HepG2 (cell line): ENCODE measurements at regions not wholly inside any gene's neighbourhood (a gene's known extent, or its start where the extent isn't known, plus 50 kb on each side); places are given as distances from the start of the nearest gene placed in this dataset.

Experiments used
- ATAC-seq: fragments of 200-7000 bp; cut with Tn5 transposase; 3 replicates; pipeline ENCODE4 v1.9.1; 2020; ENCODE audit warnings: mild to moderate bottlenecking, moderate library complexity
- BruUV-seq: library from RNA; stranded (reverse); fragments of 400-500 nt; replicated peaks from 2 replicates; lab custom pipeline; 2021; lab: Mats Ljungman, UMichigan
- CTCF ChIA-PET: fragments of 300-600 bp; formaldehyde crosslinking; extraction: SDS; loops from one replicate; lab custom pipeline; 2021; ENCODE audit warnings: low total read pairs, inconsistent platforms, low intra/inter-chr PET ratio; lab: Yijun Ruan, JAX
- POLR2A ChIA-PET: fragments of 350-600 bp; sonication (Branson Sonifier 250); formaldehyde crosslinking; loops from one replicate; lab custom pipeline; 2020; ENCODE audit warnings: antibody characterized with exemption, inconsistent platforms; lab: Yijun Ruan, JAX
- DNase-seq: peaks from one replicate; pipeline ENCODE4 v3.0.0-alpha.2; 2015; ENCODE audit warnings: low spot score
- FAIRE-seq: peaks from 3 replicates; lab custom pipeline; 2011; peaks lifted over from hg19 to GRCh38; lab: Jason Lieb, UNC
- H2AFZ ChIP-seq: one replicate; pipeline ENCODE4 v1.6.1; 2011; ENCODE audit warnings: low read length, inconsistent platforms
- H3K27ac ChIP-seq: fragments of 300-600 bp; 3 replicates; pipeline ENCODE4 v1.8.0; 2011; ENCODE audit warnings: mixed run types, mild to moderate bottlenecking, mixed read lengths, low read length, inconsistent platforms; ENCODE audit not compliant: insufficient read depth; ENCODE audit errors: extremely low read length
- H3K27me3 ChIP-seq, 2 experiments: fragments of 200-600 bp in 1 of 2; 2 replicates in 1 of 2; 3 replicates in 1 of 2; pipeline versions ENCODE4 v1.6.0 to v1.8.0; 2011; ENCODE audit warnings: low read length in 2 of 2, mild to moderate bottlenecking in 2 of 2, moderate library complexity in 2 of 2, inconsistent platforms in 1 of 2; ENCODE audit not compliant: insufficient read depth in 2 of 2, control insufficient read depth in 1 of 2
- H3K36me3 ChIP-seq, 2 experiments: fragments of 200-600 bp in 1 of 2; replicated peaks in 1 of 2; 2 replicates in 1 of 2; 3 replicates in 1 of 2; pipeline versions ENCODE4 v1.5.1 to v1.8.0; 2011; ENCODE audit warnings: low read length in 2 of 2, inconsistent platforms in 1 of 2; ENCODE audit not compliant: insufficient read depth in 2 of 2, control insufficient read depth in 1 of 2
- H3K4me1 ChIP-seq: 2 replicates; pipeline ENCODE4 v1.5.1; 2012; ENCODE audit warnings: low read length, inconsistent platforms; ENCODE audit not compliant: insufficient read depth
- H3K4me2 ChIP-seq: 2 replicates; pipeline ENCODE4 v1.6.0; 2011; ENCODE audit warnings: low read depth, low read length, inconsistent platforms
- H3K4me3 ChIP-seq, 3 experiments: fragments of 200-600 bp in 1 of 3; sonication (generic), shearing (Covaris generic) in 1 of 3; replicated peaks in 1 of 3; 2 replicates each; pipeline ENCODE4 v1.5.1; 2011 to 2016; ENCODE audit warnings: low read length in 3 of 3, inconsistent platforms in 2 of 3, low read depth in 2 of 3, mild to moderate bottlenecking in 2 of 3, control low read depth in 1 of 3, mixed read lengths in 1 of 3; ENCODE audit not compliant: insufficient read depth in 1 of 3
- H3K79me2 ChIP-seq: one replicate; pipeline ENCODE4 v1.6.1; 2011; ENCODE audit warnings: low read length, inconsistent platforms; ENCODE audit not compliant: insufficient read depth
- H3K9ac ChIP-seq: 2 replicates; pipeline ENCODE4 v1.6.0; 2011; ENCODE audit warnings: mild to moderate bottlenecking, low read depth, low read length, inconsistent platforms; ENCODE audit not compliant: insufficient read depth
- H3K9me3 ChIP-seq: 2 replicates; pipeline ENCODE4 v1.5.1; 2012; ENCODE audit warnings: mild to moderate bottlenecking, low read length
- H4K20me1 ChIP-seq: 2 replicates; pipeline ENCODE4 v1.6.0; 2011; ENCODE audit warnings: inconsistent platforms, mild to moderate bottlenecking, low read length, moderate library complexity; ENCODE audit not compliant: insufficient read depth
- GATA4 ChIP-seq: sonication (generic); IDR thresholded peaks from 2 replicates; pipeline ENCODE4 v1.6.1; 2016; ENCODE audit warnings: antibody characterized with exemption, low read depth, borderline replicate concordance
- GTF2F1 ChIP-seq: fragments of 150-350 bp; IDR thresholded peaks from 2 replicates; pipeline ENCODE4 v1.6.1; 2014; ENCODE audit warnings: low read length
- NR2F1 ChIP-seq, 2 experiments: fragments of 450-650 bp in 1 of 2; formaldehyde crosslinking in 1 of 2; IDR thresholded peaks; 2 replicates each; pipeline versions ENCODE4 v1.5.0 to v1.6.1; 2016 to 2020; ENCODE audit warnings: mild to moderate bottlenecking in 1 of 2, missing compliant biosample characterization in 1 of 2, missing genetic modification reagents in 1 of 2, moderate library complexity in 1 of 2
- REST ChIP-seq, 2 experiments: IDR thresholded peaks; 2 replicates each; pipeline ENCODE4 v1.6.1; 2011 to 2012; ENCODE audit warnings: low read length in 2 of 2, borderline replicate concordance in 1 of 2, low read depth in 1 of 2, mild to moderate bottlenecking in 1 of 2, moderate library complexity in 1 of 2
- RNF219 ChIP-seq: sonication (generic); formaldehyde crosslinking; IDR thresholded peaks from 2 replicates; pipeline ENCODE4 v1.5.0; 2020; ENCODE audit warnings: mild to moderate bottlenecking, missing genetic modification reagents
- SP2 ChIP-seq: sonication (generic); formaldehyde crosslinking; IDR thresholded peaks from 2 replicates; pipeline ENCODE4 v1.5.1; 2020; ENCODE audit warnings: mild to moderate bottlenecking, missing genetic modification reagents
- TP53 ChIP-seq: sonication (generic); formaldehyde crosslinking; conservative IDR thresholded peaks from 2 replicates; pipeline ENCODE4 v1.4.0; 2020; ENCODE audit warnings: missing genetic modification reagents
- ZFP36 ChIP-seq: fragments of 150-350 bp; IDR thresholded peaks from 2 replicates; pipeline ENCODE4 v1.6.1; 2018; ENCODE audit warnings: borderline replicate concordance, low read length, low read depth; ENCODE audit not compliant: partially characterized antibody
- ZNF142 ChIP-seq: sonication (generic); formaldehyde crosslinking; IDR thresholded peaks from 2 replicates; pipeline ENCODE4 v1.4.0; 2020; ENCODE audit warnings: missing genetic modification reagents
- ZNF543 ChIP-seq: sonication (generic); formaldehyde crosslinking; IDR thresholded peaks from 2 replicates; pipeline ENCODE4 v1.4.0; 2020; ENCODE audit warnings: mild to moderate bottlenecking, missing genetic modification reagents
- ZNF746 ChIP-seq: sonication (generic); formaldehyde crosslinking; IDR thresholded peaks from 2 replicates; pipeline ENCODE4 v1.8.0; 2022; ENCODE audit warnings: mild to moderate bottlenecking, missing genetic modification reagents
- WGBS: methylation state at CpG from one replicate; pipeline ENCODE4 v1.1.6; 2017; ENCODE audit warnings: low lambda C conversion rate; 5-methylcytosine and 5-hydroxymethylcytosine counted together
- in situ Hi-C: cut with HindIII; loops from 2 replicates; pipeline ENCODE4 v1.10.0; 2017; ENCODE audit warnings: low pct_unique_long_range_greater_than_20kb; ENCODE audit not compliant: extremely low pct_ligation_motif_present
- intact Hi-C: fragments of 100-400 bp; cut with micrococcal nuclease; formaldehyde crosslinking; loops from one replicate; pipeline ENCODE4 v1.10.0; 2022; ENCODE audit not compliant: unreplicated experiment

- no peak for TF ChIP-seq GATA4
- no peak for TF ChIP-seq NR2F1 (CRISPR knock-in tag; IDR thresholded peaks at IDR 0.05)
- no peak for TF ChIP-seq TP53
- TF ChIP-seq ZNF543 (CRISPR knock-in tag): no peak
- no peak for TF ChIP-seq SP2 (CRISPR knock-in tag)
- TF ChIP-seq ZFP36: no peak
- TF ChIP-seq GTF2F1: no peak
- TF ChIP-seq RNF219 (CRISPR knock-in tag): no peak
Observed at GRCh38 chr16:64449506-64449905, 672.4 kb downstream of the CDH11 start (continued).

- Histone ChIP-seq H3K79me2 (no peaks in the 10 kb centered on the region), H3K9ac (no peak overlapping the region), H2AFZ (no peak overlapping the region), H3K4me3 (no peak overlapping the region), H3K27me3 (no peaks in the 10 kb centered on the region), H3K4me2 (no peak overlapping the region), H3K4me1 (no peaks in the 10 kb centered on the region), H3K36me3 (no peaks in the 10 kb centered on the region), H3K27ac (no peak overlapping the region), H3K9me3 (peaks cover 12% of the 10 kb centered on the region; the same call in 1 of the 2 replicates), H4K20me1 (no peaks in the 10 kb centered on the region)
- intact Hi-C loops (no loop called here), in situ Hi-C loops (no loop called here)
- under 1% methylated on average over 3 of the region's 3 CpGs for WGBS
- ChIA-PET POLR2A (no interaction called here), CTCF (no interaction called here)
- BruUV-seq: no TSS peak
- DNase-seq (no peak), FAIRE-seq (no peak), ATAC-seq (no peak)
- TF ChIP-seq REST (IDR thresholded peaks at IDR 0.05; ENCODE audit: borderline replicate concordance in 1 of 2, low read depth in 1 of 2, low read length in 2 of 2) (no peak), ZNF746 (no peak), ZNF142 (CRISPR knock-in tag) (no peak)
Observed at GRCh38 chr16:64445649-64446048, 676.2 kb downstream of the CDH11 start.
